NCI-H1436 (cell line): ENCODE measurements at regions not wholly inside any gene's neighbourhood (a gene's known extent, or its start where the extent isn't known, plus 50 kb on each side); places are given as distances from the start of the nearest gene placed in this dataset.

Experiments used
- DNase-seq: peaks from one replicate; lab custom pipeline; 2025; lab: John Stamatoyannopoulos, UW

DNA sequence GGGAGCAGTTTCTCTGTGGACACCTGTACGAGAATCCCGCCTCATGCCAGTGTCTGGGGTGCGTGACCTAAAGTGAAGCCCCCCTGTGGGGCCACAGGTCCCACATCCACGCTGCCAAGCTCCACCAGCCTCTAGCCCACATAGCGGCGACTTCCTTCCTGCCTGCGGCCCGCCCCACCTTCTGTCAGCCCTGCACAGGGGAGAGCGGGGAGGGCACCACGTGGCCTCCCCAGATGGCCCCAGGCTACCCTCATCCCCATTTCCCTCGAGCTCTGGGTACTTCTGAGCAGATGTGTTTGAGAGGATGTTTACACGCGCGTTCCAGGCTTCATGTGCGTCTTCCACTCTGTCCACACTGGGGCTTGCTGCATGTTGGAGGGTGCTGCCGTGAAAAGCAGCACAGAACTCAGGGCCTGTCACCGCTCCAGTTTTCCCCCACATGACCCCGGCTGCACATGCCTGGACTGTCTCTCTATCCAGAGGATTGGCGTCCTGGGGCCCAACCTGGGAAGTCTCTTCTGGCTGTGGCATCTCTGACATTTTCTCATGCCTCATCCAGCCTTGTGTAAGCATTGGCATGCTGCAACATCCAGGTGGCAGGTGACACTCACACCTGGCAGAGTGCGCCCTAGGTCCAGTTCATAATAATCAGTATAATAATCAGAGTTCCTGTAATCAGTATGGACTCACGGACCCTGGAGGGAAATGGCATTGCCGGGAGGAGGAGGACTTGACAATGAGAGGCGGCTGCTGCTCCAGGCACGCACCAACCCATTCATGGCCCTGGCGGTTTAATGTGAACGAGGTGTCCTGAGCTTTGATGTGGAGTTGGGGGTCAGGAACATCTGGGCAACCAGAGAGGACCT is 146.3 kb upstream of the TWIST2 start:
- DNase-seq = no peak

- DNase-seq = no peak
Observed at GRCh38 chr2:238702276-238703052, 145.4 kb upstream of the TWIST2 start.

- no peak for DNase-seq
Observed at GRCh38 chr2:238703053-238703415, 144.9 kb upstream of the TWIST2 start.

DNA sequence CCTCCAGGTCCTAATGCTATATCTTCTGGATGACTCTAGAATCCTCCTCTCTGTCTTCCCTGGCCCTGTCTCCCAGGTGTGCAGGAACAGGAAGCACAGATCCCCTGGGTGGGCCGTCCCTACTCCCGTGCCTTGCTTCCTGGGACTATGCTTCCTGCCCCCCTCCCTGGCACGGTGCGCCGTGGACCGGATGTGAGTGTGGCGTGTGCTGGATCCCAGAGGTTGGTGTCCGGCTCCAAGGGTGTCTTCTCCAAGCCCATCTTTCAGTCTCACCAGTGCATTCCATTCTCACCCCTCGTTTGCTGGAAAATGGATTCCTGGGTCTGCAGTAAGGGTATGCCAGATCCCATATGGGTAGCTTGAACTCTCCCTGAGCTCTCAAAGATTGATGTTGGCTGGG is 144.4 kb upstream of the TWIST2 start:
- DNase-seq = no peak

DNA sequence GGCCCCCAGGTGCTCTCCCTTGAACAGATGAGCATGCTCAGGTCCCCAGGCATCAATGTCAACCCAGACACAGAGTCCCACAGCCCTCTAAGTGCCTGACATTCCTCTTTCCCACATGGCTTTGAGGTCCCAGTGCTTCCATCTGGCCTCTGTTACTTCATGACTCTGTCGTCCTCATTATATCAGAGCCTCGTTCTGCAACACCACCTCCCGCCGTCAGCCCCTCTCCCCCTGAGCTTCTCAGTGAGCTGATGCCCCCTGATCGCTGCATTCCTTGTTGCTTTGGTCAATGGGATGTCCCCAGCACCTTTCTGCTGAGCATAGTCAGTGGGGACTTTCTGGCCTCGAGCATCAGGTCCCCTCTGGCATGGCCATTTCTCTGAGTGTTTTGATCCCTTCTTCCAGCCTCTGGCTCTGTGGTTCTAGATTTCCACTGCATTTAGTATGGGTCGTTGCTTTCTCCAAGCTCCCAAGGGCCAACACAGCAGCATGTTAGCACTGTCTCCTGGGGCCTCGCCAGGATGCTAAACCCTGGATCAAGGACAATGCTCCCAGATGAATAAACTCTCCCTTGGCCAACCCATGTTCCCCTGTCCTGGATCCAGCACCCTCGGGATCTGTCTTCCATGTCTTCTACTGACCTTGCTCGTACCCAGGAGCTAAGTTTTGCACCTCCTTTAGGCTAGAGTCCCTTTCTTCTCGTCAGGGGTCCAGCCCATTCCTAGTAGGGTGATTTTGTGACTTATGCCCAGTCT is 143.2 kb upstream of the TWIST2 start:
- no peak for DNase-seq

DNA sequence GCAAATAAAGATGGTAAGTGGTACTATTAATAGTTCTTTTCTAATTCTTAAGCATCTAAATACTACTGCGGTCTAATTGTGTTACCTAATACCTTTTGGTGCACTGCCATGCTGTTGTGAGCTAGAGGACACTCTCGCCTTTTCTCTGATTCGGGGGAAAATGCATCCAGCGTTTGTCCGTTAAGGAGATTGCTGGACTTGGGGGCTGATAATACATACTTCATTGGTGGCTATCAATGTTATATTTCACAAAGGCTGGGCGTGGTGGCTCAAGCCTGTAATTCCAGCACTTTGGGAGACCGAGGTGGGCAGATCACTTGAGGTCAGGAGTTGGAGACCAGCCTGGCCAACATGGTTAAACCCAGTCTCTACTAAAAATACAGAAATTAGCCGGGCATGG is 141.7 kb upstream of the TWIST2 start:
- DNase-seq = no peak

- DNase-seq = no peak
Observed at GRCh38 chr2:238706673-238707072, 141.2 kb upstream of the TWIST2 start.

DNA sequence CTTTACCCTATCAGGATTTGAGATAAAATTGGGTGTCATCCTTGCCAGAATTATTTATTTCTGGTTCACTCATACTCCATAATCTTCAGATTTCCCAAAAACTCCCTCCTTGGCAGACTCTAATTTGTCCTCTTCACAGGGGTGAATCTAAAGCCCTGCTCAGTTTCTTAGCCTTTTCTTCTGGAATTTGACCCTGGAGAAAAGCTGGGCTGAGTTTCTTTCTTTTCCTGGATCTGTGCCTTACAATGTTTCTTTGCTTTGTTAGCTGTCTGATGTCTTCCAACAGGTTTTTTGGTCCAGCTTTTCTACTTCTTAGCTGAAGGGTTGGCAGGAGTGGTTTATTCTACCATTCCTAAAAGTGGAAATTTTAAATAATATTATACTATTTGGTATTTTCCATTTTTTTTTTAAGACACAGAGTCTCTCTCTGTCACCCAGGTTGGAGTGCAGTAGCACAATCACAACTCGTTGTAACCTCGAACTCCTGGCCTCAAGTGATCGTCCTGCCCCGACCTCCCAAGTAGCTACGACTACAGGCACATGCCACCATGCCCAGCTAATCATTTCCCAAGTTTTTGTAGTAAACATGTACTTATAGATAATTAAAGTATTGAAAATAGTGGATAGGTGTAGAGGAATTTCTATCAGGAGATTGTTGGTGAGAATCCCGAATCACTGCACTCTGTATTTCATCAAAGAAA is 138.4 kb upstream of the TWIST2 start:
- no peak for DNase-seq

DNA sequence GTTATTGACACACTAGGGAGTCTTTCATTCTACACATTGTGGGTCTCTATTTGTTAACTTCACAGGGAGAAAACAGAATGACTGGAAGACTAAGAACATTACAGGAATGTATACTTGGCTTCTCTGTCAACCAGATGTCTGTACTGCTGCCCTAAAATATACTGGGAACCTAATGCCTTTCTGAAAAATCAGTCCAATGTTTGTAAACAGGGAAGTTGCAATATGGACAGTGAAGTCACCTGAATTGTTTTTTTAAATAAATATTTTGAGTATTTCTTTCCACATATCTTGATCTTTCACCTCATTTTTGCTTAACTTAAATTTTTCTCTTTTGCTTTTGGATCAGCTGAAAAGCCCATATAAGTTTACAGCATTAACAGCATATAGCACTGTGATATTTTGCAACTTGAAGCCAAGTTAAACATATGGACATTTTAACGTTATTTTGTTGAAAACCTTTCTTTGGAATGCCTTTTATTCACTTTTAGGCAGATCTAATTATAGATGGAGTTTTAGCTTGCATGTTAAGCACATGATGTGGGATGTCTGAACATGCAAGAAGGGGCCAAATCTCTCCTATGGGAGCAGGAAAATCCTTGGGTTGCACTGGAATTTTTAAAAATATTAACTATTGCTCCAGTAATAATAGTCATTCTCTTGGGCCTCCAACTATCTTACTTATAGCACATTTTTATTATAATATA is 137.7 kb upstream of the TWIST2 start:
- DNase-seq = no peak

GRCh38 chr2:238710787-238711186 is 137.1 kb upstream of the TWIST2 start:
- no peak for DNase-seq

GRCh38 chr2:238711346-238711745 is 136.5 kb upstream of the TWIST2 start:
- DNase-seq = no peak

DNA sequence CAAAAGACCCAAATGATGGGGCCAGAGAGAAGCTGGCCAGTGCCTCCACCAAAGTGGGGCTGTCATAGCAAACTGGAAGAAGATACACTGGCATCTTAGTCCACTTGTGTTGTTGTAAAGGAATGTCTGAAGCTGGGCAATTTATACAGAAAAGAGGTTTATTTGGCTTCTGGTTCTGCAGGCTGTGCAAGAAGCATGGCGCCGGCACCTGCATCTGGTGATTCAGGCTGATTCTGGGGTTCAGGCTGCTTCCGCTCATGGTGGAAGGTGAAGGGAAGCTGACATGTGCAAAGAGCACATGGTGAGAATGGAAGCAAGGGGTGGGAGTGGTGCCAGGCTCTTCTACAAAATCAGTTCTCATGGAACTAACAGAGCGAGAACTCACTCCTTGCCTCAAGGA is 135.9 kb upstream of the TWIST2 start:
- DNase-seq = no peak

DNA sequence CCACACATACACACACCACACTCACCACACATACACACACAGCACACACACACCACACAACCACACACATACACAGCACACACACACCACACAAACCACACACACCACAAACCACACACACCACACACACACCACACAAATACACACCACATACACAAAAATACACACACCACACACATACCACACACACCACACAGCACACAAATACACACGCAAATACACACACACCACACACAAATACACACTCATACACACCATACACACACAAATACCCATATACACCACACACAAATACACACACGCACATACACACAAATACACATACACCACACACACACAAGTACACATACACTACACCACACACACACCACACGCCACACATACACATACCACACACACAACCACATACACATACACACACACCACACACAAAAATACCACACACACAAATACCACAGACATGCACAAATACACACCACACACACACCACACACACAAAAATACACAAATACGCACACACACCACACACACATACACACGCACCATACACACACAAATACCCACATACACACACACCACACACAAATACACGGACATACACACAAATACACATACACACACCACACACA is 134.6 kb upstream of the TWIST2 start:
- DNase-seq = no peak

GRCh38 chr2:238714038-238714528 is 133.8 kb upstream of the TWIST2 start:
- DNase-seq = no peak

- no peak for DNase-seq
Observed at GRCh38 chr2:238716171-238716570, 131.7 kb upstream of the TWIST2 start.

DNA sequence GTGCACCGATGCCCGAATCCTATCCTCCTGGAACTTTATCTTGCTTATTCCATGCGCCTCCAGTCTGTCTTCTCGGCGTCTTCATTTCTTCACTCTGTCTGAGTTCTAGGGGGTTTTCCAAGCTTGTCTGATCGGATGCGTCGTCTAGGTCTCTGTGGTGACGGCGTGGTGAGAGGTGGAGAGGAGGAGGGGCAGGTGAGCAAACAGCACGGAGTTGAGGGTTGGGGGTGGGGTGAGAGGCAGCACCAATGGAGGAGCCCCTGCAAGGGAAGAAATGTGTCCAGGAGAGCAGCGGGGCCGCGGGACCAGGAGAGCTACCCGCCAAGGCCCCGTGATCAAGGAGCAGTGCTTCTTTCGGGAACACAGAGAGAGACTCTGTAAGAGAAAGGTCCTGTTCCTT is 131.3 kb upstream of the TWIST2 start:
- no peak for DNase-seq

- DNase-seq = no peak
Observed at GRCh38 chr2:238717084-238717483, 130.8 kb upstream of the TWIST2 start.

GRCh38 chr2:238719641-238720040 is 128.2 kb upstream of the TWIST2 start:
- DNase-seq = no peak

- peak; percentile 43 for DNase-seq
Observed at GRCh38 chr2:238720232-238720672, 127.6 kb upstream of the TWIST2 start.

GRCh38 chr2:238722181-238722580 is 125.7 kb upstream of the TWIST2 start:
- no peak for DNase-seq

GRCh38 chr2:238722883-238723282 is 125.0 kb upstream of the TWIST2 start:
- DNase-seq = no peak
